Cardiac muscle cell (in vitro differentiated cells and primary cell): ENCODE measurements at regions not wholly inside any gene's neighbourhood (a gene's known extent, or its start where the extent isn't known, plus 50 kb on each side); places are given as distances from the start of the nearest gene placed in this dataset.
A peak's percentile ranks its signal among the peaks of the same experiment; 100 is the strongest.

Experiments used
- DNase-seq, 2 donors: peaks; one replicate each; pipeline versions ENCODE4 v3.0.0 to v3.0.0-alpha.2; 2010 to 2017; ENCODE audit warnings: low read depth in 1 of 2, low spot score in 1 of 2
- H3K27ac ChIP-seq: fragments of 200-600 bp; sonication (generic); 2 replicates; pipeline ENCODE4 v1.5.1; 2016
- H3K27me3 ChIP-seq: fragments of 200-600 bp; sonication (generic); 2 replicates; pipeline ENCODE4 v1.6.0; 2016; ENCODE audit warnings: control low read depth
- H3K36me3 ChIP-seq: fragments of 200-600 bp; sonication (generic); 2 replicates; pipeline ENCODE4 v1.5.1; 2016; ENCODE audit warnings: control low read depth
- H3K4me1 ChIP-seq: fragments of 200-600 bp; sonication (generic); 2 replicates; pipeline ENCODE4 v1.8.1; 2017; ENCODE audit warnings: low read depth, mild to moderate bottlenecking, mixed run types
- H3K4me3 ChIP-seq: fragments of 200-600 bp; sonication (generic); 2 replicates; pipeline ENCODE4 v1.5.1; 2016; ENCODE audit warnings: mild to moderate bottlenecking
- H3K9me3 ChIP-seq: fragments of 200-600 bp; sonication (generic); 2 replicates; pipeline ENCODE4 v1.5.1; 2017; ENCODE audit warnings: low read depth, mild to moderate bottlenecking, control low read depth
- TF ChIP-seq, protein P1 (sequence below): IDR thresholded peaks from 2 replicates; pipeline ENCODE4 v1.5.1; 2012; ENCODE audit warnings: low read depth, mild to moderate bottlenecking, low read length

DNA sequence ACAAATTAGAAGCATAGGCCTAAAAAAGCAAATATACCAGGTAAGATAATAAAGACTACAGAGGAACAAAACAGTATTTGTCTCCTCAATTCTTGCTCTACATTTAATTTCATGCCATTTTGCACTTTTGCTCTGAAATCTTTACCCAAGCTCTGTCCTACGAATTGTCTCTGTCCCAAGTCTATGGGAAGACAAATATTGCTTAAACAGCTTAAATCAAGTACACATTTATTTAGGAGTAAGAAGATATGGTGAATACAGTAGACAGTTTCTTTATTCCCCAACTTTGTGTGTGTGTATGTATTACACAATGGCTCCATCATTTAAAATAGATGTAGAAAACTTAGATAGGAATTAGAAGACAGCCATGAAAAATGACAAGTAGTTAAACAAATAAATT lies 163.5 kb upstream of the POU5F2 start:
- TF ChIP-seq, protein P1, sequence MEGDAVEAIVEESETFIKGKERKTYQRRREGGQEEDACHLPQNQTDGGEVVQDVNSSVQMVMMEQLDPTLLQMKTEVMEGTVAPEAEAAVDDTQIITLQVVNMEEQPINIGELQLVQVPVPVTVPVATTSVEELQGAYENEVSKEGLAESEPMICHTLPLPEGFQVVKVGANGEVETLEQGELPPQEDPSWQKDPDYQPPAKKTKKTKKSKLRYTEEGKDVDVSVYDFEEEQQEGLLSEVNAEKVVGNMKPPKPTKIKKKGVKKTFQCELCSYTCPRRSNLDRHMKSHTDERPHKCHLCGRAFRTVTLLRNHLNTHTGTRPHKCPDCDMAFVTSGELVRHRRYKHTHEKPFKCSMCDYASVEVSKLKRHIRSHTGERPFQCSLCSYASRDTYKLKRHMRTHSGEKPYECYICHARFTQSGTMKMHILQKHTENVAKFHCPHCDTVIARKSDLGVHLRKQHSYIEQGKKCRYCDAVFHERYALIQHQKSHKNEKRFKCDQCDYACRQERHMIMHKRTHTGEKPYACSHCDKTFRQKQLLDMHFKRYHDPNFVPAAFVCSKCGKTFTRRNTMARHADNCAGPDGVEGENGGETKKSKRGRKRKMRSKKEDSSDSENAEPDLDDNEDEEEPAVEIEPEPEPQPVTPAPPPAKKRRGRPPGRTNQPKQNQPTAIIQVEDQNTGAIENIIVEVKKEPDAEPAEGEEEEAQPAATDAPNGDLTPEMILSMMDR = no peak
- H3K27ac ChIP-seq = no peak overlapping the region
- H3K4me3 ChIP-seq = no peak overlapping the region
- DNase-seq = no peak
- no peaks in the 10 kb centered on the region for H3K36me3 ChIP-seq
- H3K27me3 ChIP-seq = peaks cover 13% of the 10 kb centered on the region
- no peaks in the 10 kb centered on the region for H3K9me3 ChIP-seq
- no peaks in the 10 kb centered on the region for H3K4me1 ChIP-seq

GRCh38 chr5:93902288-93902687 lies 160.9 kb upstream of the POU5F2 start:
- TF ChIP-seq, protein P1 = no peak
- Histone ChIP-seq H3K4me3 (no peak overlapping the region), H3K36me3 (no peaks in the 10 kb centered on the region), H3K27ac (no peak overlapping the region), H3K9me3 (no peaks in the 10 kb centered on the region), H3K27me3 (peaks cover 27% of the 10 kb centered on the region), H3K4me1 (no peaks in the 10 kb centered on the region)
- no peak for DNase-seq

GRCh38 chr5:93899026-93899600 lies 157.7 kb upstream of the POU5F2 start:
- peak in 1 of 2 donors; percentile 8 for DNase-seq
- TF ChIP-seq, protein P1 = peak; percentile 43
- no peaks in the 10 kb centered on the region for H3K36me3 ChIP-seq

GRCh38 chr5:93894601-93895354 lies 153.4 kb upstream of the POU5F2 start:
- Histone ChIP-seq H3K27ac (no peak overlapping the region), H3K4me3 (no peak overlapping the region), H3K36me3 (no peaks in the 10 kb centered on the region), H3K4me1 (peaks cover 26% of the 10 kb centered on the region), H3K9me3 (no peaks in the 10 kb centered on the region), H3K27me3 (peaks cover 23% of the 10 kb centered on the region)
- TF ChIP-seq, protein P1 = peak; percentile 53
- peak in 1 of 2 donors; percentile 17 for DNase-seq

More at GRCh38 chr5:93899026-93899600, 157.7 kb upstream of the POU5F2 start:
- H3K9me3 ChIP-seq = no peaks in the 10 kb centered on the region
- no peak overlapping the region for H3K27ac ChIP-seq
- H3K4me3 ChIP-seq = no peak overlapping the region
- no peaks in the 10 kb centered on the region for H3K4me1 ChIP-seq
- peaks cover 32% of the 10 kb centered on the region for H3K27me3 ChIP-seq

DNA sequence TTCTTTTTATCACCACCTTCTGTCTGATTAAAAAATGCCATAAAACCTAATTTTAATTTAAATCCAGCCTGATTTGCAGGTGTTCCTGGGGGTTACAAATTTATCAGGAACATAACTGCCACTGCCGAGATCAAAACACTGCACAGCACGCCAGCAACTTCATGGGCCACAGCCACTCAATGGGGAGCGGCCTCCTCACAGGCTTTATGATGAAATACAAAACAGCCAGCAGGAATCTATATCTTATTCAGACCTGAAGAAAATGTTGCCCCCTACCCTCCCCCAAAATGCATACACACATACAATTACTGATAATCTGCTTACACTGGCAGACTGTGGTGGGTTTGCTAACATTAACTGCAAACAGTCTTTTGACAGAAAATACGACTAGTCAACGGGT lies 151.7 kb upstream of the POU5F2 start:
- Histone ChIP-seq H3K4me3 (no peak overlapping the region), H3K27me3 (peaks cover 18% of the 10 kb centered on the region), H3K4me1 (peaks cover 26% of the 10 kb centered on the region), H3K27ac (no peak overlapping the region), H3K9me3 (no peaks in the 10 kb centered on the region), H3K36me3 (no peaks in the 10 kb centered on the region)
- no peak for DNase-seq
- TF ChIP-seq, protein P1 = no peak
